ENCODE measurements at regions not wholly inside any gene's neighbourhood (a gene's known extent, or its start where the extent isn't known, plus 50 kb on each side); places are given as distances from the start of the nearest gene placed in this dataset.
"Not testable (repeated sequence)": the region's sequence is repeated elsewhere in the genome, so short reads cannot be mapped to it uniquely, and the experiment has no call there.

DNA sequence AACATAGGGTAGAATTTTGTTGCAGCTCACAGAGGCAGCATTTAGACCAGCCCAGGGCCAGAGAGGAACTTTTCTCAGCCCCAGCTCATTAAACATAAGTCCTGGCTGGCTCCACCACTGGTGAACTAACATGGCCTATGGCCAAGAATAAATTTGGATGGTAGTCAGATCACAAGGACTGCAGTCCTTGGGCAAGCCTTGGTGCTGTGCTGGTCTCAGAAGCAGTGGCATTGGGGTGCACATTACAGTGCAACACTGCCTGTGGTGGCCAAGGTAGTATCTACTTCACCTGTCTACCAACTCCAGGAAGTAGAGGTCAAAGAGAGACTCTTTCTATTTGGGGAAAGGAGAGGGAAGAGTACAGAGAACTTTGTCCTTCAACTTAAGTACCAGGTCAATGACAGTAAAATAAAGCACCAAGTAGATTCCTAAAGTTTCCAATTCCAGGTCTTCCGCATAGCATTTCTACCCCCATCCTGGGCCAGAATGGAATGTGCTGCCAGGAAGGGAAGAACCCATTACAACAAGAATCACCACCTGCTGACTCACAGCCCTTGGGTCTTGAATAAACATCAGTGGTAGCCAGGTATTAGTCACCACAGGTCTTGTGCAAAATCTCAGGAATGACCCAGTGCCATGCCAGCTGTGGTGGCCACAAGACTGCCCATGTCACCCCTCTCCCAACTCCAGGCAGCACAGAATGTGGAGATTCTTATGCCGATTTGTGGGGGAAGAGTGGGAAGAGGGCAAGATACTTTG lies 155.4 kb upstream of the FSIP2 start:
- Histone ChIP-seq H3K27ac (no peak overlapping the region), H3K36me3 (ENCODE audit: low read depth) (no peaks in the 10 kb centered on the region), H4K20me1 (ENCODE audit: insufficient read depth) (no peaks in the 10 kb centered on the region), H3K9me2 (ENCODE audit: insufficient read depth) (no peaks in the 10 kb centered on the region), H3K9me3 (ENCODE audit: low read depth) (no peaks in the 10 kb centered on the region), H2AFZ (no peak overlapping the region), H3K9ac (no peak overlapping the region), H3K4me1 (ENCODE audit: insufficient read depth) (no peaks in the 10 kb centered on the region), H3F3A (ENCODE audit: insufficient read depth) (no peaks in the 10 kb centered on the region), H3K4me2 (ENCODE audit: unreplicated experiment) (no peak overlapping the region), H3K27me3 (replicated peaks; ENCODE audit: insufficient read depth) (no peaks in the 10 kb centered on the region), H3K79me2 (ENCODE audit: insufficient read depth) (no peaks in the 10 kb centered on the region), H3K4me3 (no peak overlapping the region)
- DNase-seq, result peak; percentile 32
- WGBS, 2 experiments (ENCODE audit: low coverage in 1 of 2, low lambda C conversion rate in 2 of 2, missing lambda C conversion rate in 2 of 2), result 13 to 25% methylated on average over 2 of the region's 2 CpGs
- in situ Hi-C loops (cut with MboI), result no loop called here
- TF ChIP-seq EZH2 (IDR thresholded peaks at IDR 0.05; ENCODE audit: insufficient read depth, poor library complexity, severe bottlenecking), result no peak
- TF ChIP-seq EZH2phosphoT487 (IDR thresholded peaks at IDR 0.05; ENCODE audit: insufficient read depth, low read depth), result no peak

DNA sequence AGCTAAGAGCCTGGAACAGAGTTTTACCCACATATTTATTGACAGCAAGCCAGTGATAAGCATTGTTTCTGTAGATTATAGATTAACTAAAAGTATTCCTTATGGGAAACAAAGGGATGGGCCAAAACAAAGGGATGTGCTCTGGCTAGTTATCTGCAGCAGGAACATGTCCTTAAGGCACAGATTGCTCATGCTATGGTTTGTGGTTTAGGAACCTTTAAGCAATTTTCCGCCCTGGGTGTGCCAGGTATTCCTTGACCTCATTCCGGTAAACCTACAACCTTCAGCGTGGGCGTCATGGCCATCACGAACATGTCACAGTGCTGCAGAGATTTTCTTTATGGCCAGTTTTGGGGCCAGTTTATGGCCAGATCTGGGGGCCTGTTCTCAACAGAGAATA lies 153.4 kb upstream of the FSIP2 start:
- H3K9me2 ChIP-seq (ENCODE audit: insufficient read depth); H3K36me3 ChIP-seq (ENCODE audit: low read depth); H3K27ac ChIP-seq; DNase-seq; H3K4me1 ChIP-seq (ENCODE audit: insufficient read depth); H3K79me2 ChIP-seq (ENCODE audit: insufficient read depth); H3K4me3 ChIP-seq; H2AFZ ChIP-seq; H3K4me2 ChIP-seq (ENCODE audit: unreplicated experiment); H3K9ac ChIP-seq; H3K9me3 ChIP-seq (ENCODE audit: low read depth); in situ Hi-C loops (cut with MboI); H3K27me3 ChIP-seq (replicated peaks; ENCODE audit: insufficient read depth); H4K20me1 ChIP-seq (ENCODE audit: insufficient read depth); H3F3A ChIP-seq (ENCODE audit: insufficient read depth): not testable (repeated sequence)
- WGBS, 2 experiments (ENCODE audit: low coverage in 1 of 2, low lambda C conversion rate in 2 of 2, missing lambda C conversion rate in 2 of 2), result 54 to 56% methylated on average over 5 of the region's 5 CpGs

DNA sequence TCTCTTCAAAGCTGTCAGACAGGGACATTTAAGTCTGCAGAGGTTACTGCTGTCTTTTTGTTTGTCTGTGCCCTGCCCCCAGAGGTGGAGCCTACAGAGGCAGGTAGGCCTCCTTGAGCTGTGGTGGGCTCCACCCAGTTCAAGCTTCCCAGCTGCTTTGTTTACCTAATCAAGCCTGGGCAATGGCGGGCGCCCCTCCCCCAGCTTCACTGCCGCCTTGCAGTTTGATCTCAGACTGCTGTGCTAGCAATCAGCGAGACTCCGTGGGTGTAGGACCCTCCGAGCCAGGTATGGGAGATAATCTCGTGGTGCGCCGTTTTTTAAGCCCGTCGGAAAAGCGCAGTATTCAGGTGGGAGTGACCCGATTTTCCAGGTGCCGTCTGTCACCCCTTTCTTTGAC lies 147.3 kb upstream of the FSIP2 start:
- in situ Hi-C loops (cut with MboI); H3K4me1 ChIP-seq (ENCODE audit: insufficient read depth); H3K4me3 ChIP-seq; H3K4me2 ChIP-seq (ENCODE audit: unreplicated experiment); H3K9ac ChIP-seq; H3K27ac ChIP-seq; H3F3A ChIP-seq (ENCODE audit: insufficient read depth); H3K79me2 ChIP-seq (ENCODE audit: insufficient read depth); DNase-seq; H3K36me3 ChIP-seq (ENCODE audit: low read depth); H3K9me2 ChIP-seq (ENCODE audit: insufficient read depth); H3K9me3 ChIP-seq (ENCODE audit: low read depth); H3K27me3 ChIP-seq (replicated peaks; ENCODE audit: insufficient read depth); H2AFZ ChIP-seq; H4K20me1 ChIP-seq (ENCODE audit: insufficient read depth): not testable (repeated sequence)
- WGBS, 2 experiments (ENCODE audit: low coverage in 1 of 2, low lambda C conversion rate in 2 of 2, missing lambda C conversion rate in 2 of 2), result 71% methylated on average over 14 of the region's 14 CpGs

DNA sequence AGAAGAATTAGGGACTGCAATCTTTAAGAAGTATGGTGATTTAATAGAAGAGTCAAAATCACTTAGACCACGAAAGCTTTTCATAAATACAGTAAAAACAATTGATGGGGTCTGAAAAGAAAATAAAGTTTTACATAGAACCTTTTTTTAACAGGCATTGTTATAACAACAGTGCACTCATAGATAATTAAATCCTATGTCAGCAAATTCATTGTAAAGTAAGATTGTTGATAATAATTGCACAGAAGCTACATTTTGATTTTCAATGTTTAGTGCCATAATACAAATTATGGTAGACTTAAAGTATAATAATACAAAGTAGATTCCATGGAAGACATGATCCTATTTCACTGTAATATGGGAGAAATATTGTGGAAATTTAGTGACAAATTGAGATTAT lies 130.7 kb upstream of the FSIP2 start:
- Histone ChIP-seq H3K4me2 (ENCODE audit: unreplicated experiment) (no peak overlapping the region), H3K27me3 (replicated peaks; ENCODE audit: insufficient read depth) (no peaks in the 10 kb centered on the region), H3F3A (ENCODE audit: insufficient read depth) (no peaks in the 10 kb centered on the region), H2AFZ (no peak overlapping the region), H3K9me3 (ENCODE audit: low read depth) (no peaks in the 10 kb centered on the region), H3K4me3 (no peak overlapping the region), H3K79me2 (ENCODE audit: insufficient read depth) (no peaks in the 10 kb centered on the region), H3K4me1 (ENCODE audit: insufficient read depth) (no peaks in the 10 kb centered on the region), H3K36me3 (ENCODE audit: low read depth) (no peaks in the 10 kb centered on the region), H3K9ac (no peak overlapping the region), H4K20me1 (ENCODE audit: insufficient read depth) (no peaks in the 10 kb centered on the region), H3K9me2 (ENCODE audit: insufficient read depth) (no peaks in the 10 kb centered on the region), H3K27ac (no peak overlapping the region)
- in situ Hi-C loops (cut with MboI), result no loop called here
- TF ChIP-seq EZH2 (IDR thresholded peaks at IDR 0.05; ENCODE audit: insufficient read depth, poor library complexity, severe bottlenecking), result no peak
- TF ChIP-seq EZH2phosphoT487 (IDR thresholded peaks at IDR 0.05; ENCODE audit: insufficient read depth, low read depth), result no peak
- no peak for DNase-seq
- whole genome bisulfite sequencing, 2 experiments (ENCODE audit: low coverage in 1 of 2, low lambda C conversion rate in 2 of 2, missing lambda C conversion rate in 2 of 2), result 16 to 25% methylated on average over 1 of the region's 1 CpG

DNA sequence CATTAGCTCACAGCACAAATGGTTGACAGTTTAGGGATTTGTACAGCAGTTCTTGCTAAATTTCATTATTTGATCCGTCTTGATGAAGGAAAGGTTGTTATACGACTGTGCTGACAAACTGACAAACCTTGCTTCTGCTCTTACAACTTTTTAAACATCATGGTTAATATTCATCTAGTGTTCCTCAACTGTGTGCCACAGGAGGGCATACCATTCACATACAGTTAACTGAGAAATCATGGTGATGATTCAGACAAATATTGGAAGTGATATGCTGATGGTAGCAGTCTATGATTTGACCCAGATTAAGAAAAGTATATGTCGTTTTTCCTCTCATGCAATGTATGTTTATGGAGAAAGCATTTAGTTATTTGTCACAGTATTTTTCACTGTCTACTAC lies 129.8 kb upstream of the FSIP2 start:
- no peaks in the 10 kb centered on the region for H3K9me3 ChIP-seq (ENCODE audit: low read depth)
- H3K27me3 ChIP-seq (replicated peaks; ENCODE audit: insufficient read depth), result no peaks in the 10 kb centered on the region
- H2AFZ ChIP-seq, result no peak overlapping the region
- H3K4me3 ChIP-seq, result no peak overlapping the region
- no peak overlapping the region for H3K9ac ChIP-seq
- no peaks in the 10 kb centered on the region for H4K20me1 ChIP-seq (ENCODE audit: insufficient read depth)
- TF ChIP-seq EZH2 (IDR thresholded peaks at IDR 0.05; ENCODE audit: insufficient read depth, poor library complexity, severe bottlenecking) (no peak), EZH2phosphoT487 (IDR thresholded peaks at IDR 0.05; ENCODE audit: insufficient read depth, low read depth) (no peak)
- no peaks in the 10 kb centered on the region for H3F3A ChIP-seq (ENCODE audit: insufficient read depth)
- H3K36me3 ChIP-seq (ENCODE audit: low read depth), result no peaks in the 10 kb centered on the region
- no peaks in the 10 kb centered on the region for H3K9me2 ChIP-seq (ENCODE audit: insufficient read depth)
- 15 to 20% methylated on average over 3 of the region's 3 CpGs for WGBS, 2 experiments (ENCODE audit: low coverage in 1 of 2, low lambda C conversion rate in 2 of 2, missing lambda C conversion rate in 2 of 2)
- no peaks in the 10 kb centered on the region for H3K79me2 ChIP-seq (ENCODE audit: insufficient read depth)
- H3K27ac ChIP-seq, result no peak overlapping the region
- H3K4me2 ChIP-seq (ENCODE audit: unreplicated experiment), result no peak overlapping the region
- DNase-seq, result peak; percentile 30
- H3K4me1 ChIP-seq (ENCODE audit: insufficient read depth), result no peaks in the 10 kb centered on the region
- in situ Hi-C loops (cut with MboI), result no loop called here

All from GM23248 (cell line).